ENCODE measurements at regions not wholly inside any gene's neighbourhood (a gene's known extent, or its start where the extent isn't known, plus 50 kb on each side); places are given as distances from the start of the nearest gene placed in this dataset.

- no peak overlapping the region for H3K27ac Mint-ChIP-seq (ENCODE audit: unreplicated experiment)
- H3K4me3 Mint-ChIP-seq (ENCODE audit: unreplicated experiment): no peak overlapping the region
- H3K4me1 Mint-ChIP-seq (ENCODE audit: unreplicated experiment): no peaks in the 10 kb centered on the region
- no peak for DNase-seq (ENCODE audit: extremely low spot score, unreplicated experiment)
- H3K36me3 Mint-ChIP-seq (ENCODE audit: unreplicated experiment): no peaks in the 10 kb centered on the region
- TF ChIP-seq CTCF (IDR thresholded peaks at IDR 0.05): no peak
- peaks cover 2% of the 10 kb centered on the region for H3K27me3 Mint-ChIP-seq (ENCODE audit: unreplicated experiment)
- H3K9me3 Mint-ChIP-seq (ENCODE audit: unreplicated experiment): peaks cover 4% of the 10 kb centered on the region
These were observed 893.0 kb upstream of the CHAC2 start for GRCh38 chr2:52874466-52875106.

GRCh38 chr2:52862801-52863200, 904.8 kb upstream of the CHAC2 start:
- H3K36me3 Mint-ChIP-seq (ENCODE audit: unreplicated experiment): no peaks in the 10 kb centered on the region
- no peak overlapping the region for H3K27ac Mint-ChIP-seq (ENCODE audit: unreplicated experiment)
- H3K4me1 Mint-ChIP-seq (ENCODE audit: unreplicated experiment): no peaks in the 10 kb centered on the region
- DNase-seq (ENCODE audit: extremely low spot score, unreplicated experiment): no peak
- TF ChIP-seq CTCF (IDR thresholded peaks at IDR 0.05): no peak
- no peaks in the 10 kb centered on the region for H3K27me3 Mint-ChIP-seq (ENCODE audit: unreplicated experiment)
- no peaks in the 10 kb centered on the region for H3K9me3 Mint-ChIP-seq (ENCODE audit: unreplicated experiment)
- no peak overlapping the region for H3K4me3 Mint-ChIP-seq (ENCODE audit: unreplicated experiment)

GRCh38 chr2:52861596-52861995, 906.0 kb upstream of the CHAC2 start:
- H3K4me3 Mint-ChIP-seq (ENCODE audit: unreplicated experiment): no peak overlapping the region
- no peak for DNase-seq (ENCODE audit: extremely low spot score, unreplicated experiment)
- H3K27me3 Mint-ChIP-seq (ENCODE audit: unreplicated experiment): no peaks in the 10 kb centered on the region
- no peaks in the 10 kb centered on the region for H3K9me3 Mint-ChIP-seq (ENCODE audit: unreplicated experiment)
- no peak overlapping the region for H3K27ac Mint-ChIP-seq (ENCODE audit: unreplicated experiment)
- no peak for TF ChIP-seq CTCF (IDR thresholded peaks at IDR 0.05)
- no peaks in the 10 kb centered on the region for H3K4me1 Mint-ChIP-seq (ENCODE audit: unreplicated experiment)
- no peaks in the 10 kb centered on the region for H3K36me3 Mint-ChIP-seq (ENCODE audit: unreplicated experiment)

- TF ChIP-seq CTCF (IDR thresholded peaks at IDR 0.05): no peak
- no peaks in the 10 kb centered on the region for H3K27me3 Mint-ChIP-seq (ENCODE audit: unreplicated experiment)
- peaks cover 8% of the 10 kb centered on the region for H3K9me3 Mint-ChIP-seq (ENCODE audit: unreplicated experiment)
- H3K4me3 Mint-ChIP-seq (ENCODE audit: unreplicated experiment): no peak overlapping the region
- no peak for DNase-seq (ENCODE audit: extremely low spot score, unreplicated experiment)
- no peak overlapping the region for H3K27ac Mint-ChIP-seq (ENCODE audit: unreplicated experiment)
- H3K36me3 Mint-ChIP-seq (ENCODE audit: unreplicated experiment): no peaks in the 10 kb centered on the region
- no peaks in the 10 kb centered on the region for H3K4me1 Mint-ChIP-seq (ENCODE audit: unreplicated experiment)
These were observed 908.5 kb upstream of the CHAC2 start for GRCh38 chr2:52859065-52859464.

GRCh38 chr2:52857722-52858121, 909.9 kb upstream of the CHAC2 start:
- no peak for TF ChIP-seq CTCF (IDR thresholded peaks at IDR 0.05)
- Mint-ChIP-seq H3K4me3 (ENCODE audit: unreplicated experiment) (no peak overlapping the region), H3K27me3 (ENCODE audit: unreplicated experiment) (no peaks in the 10 kb centered on the region), H3K36me3 (ENCODE audit: unreplicated experiment) (no peaks in the 10 kb centered on the region), H3K27ac (ENCODE audit: unreplicated experiment) (no peak overlapping the region), H3K4me1 (ENCODE audit: unreplicated experiment) (no peaks in the 10 kb centered on the region), H3K9me3 (ENCODE audit: unreplicated experiment) (peaks cover 13% of the 10 kb centered on the region)
- no peak for DNase-seq (ENCODE audit: extremely low spot score, unreplicated experiment)
